Spleen (tissue), 11 donors: ENCODE measurements at regions not wholly inside any gene's neighbourhood (a gene's known extent, or its start where the extent isn't known, plus 50 kb on each side); places are given as distances from the start of the nearest gene placed in this dataset.
"Not testable (repeated sequence)": the region's sequence is repeated elsewhere in the genome, so short reads cannot be mapped to it uniquely, and the experiment has no call there.

Experiments
- DNase-seq: peaks from one replicate; pipeline ENCODE4 v3.0.0-alpha.2; 2020
- H3K27ac ChIP-seq, 8 donors: fragments of 200-600 bp; sonication (generic) in 7 of 8; 1 replicate in 4 of 8; 2 replicates in 4 of 8; pipeline versions ENCODE4 v1.5.0 to v1.8.0; 2016 to 2021; ENCODE audit warnings: inconsistent platforms in 4 of 8, mild to moderate bottlenecking in 4 of 8, moderate library complexity in 1 of 8
- H3K27me3 ChIP-seq, 7 donors: fragments of 200-600 bp; sonication (generic) in 6 of 7; replicated peaks in 1 of 7; 1 replicate in 4 of 7; 2 replicates in 3 of 7; pipeline versions ENCODE4 v1.5.0 to v1.8.0; 2016 to 2021; ENCODE audit warnings: inconsistent platforms in 3 of 7, mild to moderate bottlenecking in 1 of 7
- H3K36me3 ChIP-seq, 6 donors: fragments of 200-600 bp; sonication (generic) in 5 of 6; 1 replicate in 4 of 6; 2 replicates in 2 of 6; pipeline versions ENCODE4 v1.5.0 to v1.8.0; 2016 to 2021; ENCODE audit warnings: inconsistent platforms in 2 of 6
- H3K4me1 ChIP-seq, 6 donors: fragments of 200-600 bp; sonication (generic) in 5 of 6; 1 replicate in 3 of 6; 2 replicates in 3 of 6; pipeline versions ENCODE4 v1.5.0 to v1.8.0; 2016 to 2021; ENCODE audit warnings: inconsistent platforms in 3 of 6
- H3K4me3 ChIP-seq, 8 donors: fragments of 200-600 bp; sonication (generic) in 7 of 8; 1 replicate in 4 of 8; 2 replicates in 4 of 8; pipeline versions ENCODE4 v1.5.0 to v1.8.0; 2016 to 2021; ENCODE audit warnings: inconsistent platforms in 4 of 8, mild to moderate bottlenecking in 4 of 8, moderate library complexity in 2 of 8
- H3K9me3 ChIP-seq, 8 donors: fragments of 200-600 bp; sonication (generic) in 7 of 8; 1 replicate in 4 of 8; 2 replicates in 4 of 8; pipeline versions ENCODE4 v1.5.0 to v1.8.0; 2016 to 2021; ENCODE audit warnings: inconsistent platforms in 4 of 8
- CTCF ChIP-seq, 11 experiments: fragments of 200-600 bp in 7 of 11; fragments of 450-650 bp in 4 of 11; sonication (generic) in 4 of 11; IDR thresholded peaks in 8 of 11; conservative IDR thresholded peaks in 3 of 11; 1 replicate in 7 of 11; 2 replicates in 4 of 11; pipeline versions ENCODE4 v1.4.0 to v1.8.0; 2016 to 2021; ENCODE audit warnings: antibody characterized with exemption in 11 of 11, inconsistent platforms in 4 of 11, mild to moderate bottlenecking in 1 of 11
- POLR2A ChIP-seq, 3 donors: fragments of 450-650 bp; IDR thresholded peaks; one replicate each; pipeline ENCODE4 v1.5.1; 2017; ENCODE audit warnings: antibody characterized with exemption in 3 of 3, mild to moderate bottlenecking in 1 of 3
- POLR2AphosphoS5 ChIP-seq, 3 donors: sonication (generic); formaldehyde crosslinking; IDR thresholded peaks; one replicate each; pipeline ENCODE4 v1.5.1; 2017; ENCODE audit warnings: antibody characterized with exemption in 3 of 3
- WGBS, 5 donors: extraction: QIAGEN DNeasy Blood & Tissue Kit in 3 of 5; methylation state at CpG; one replicate each; pipeline versions ENCODE4 v1.1.5 to v1.1.7; 2013 to 2018; 5-methylcytosine and 5-hydroxymethylcytosine counted together
- intact Hi-C: fragments of 100-400 bp; cut with DNase I; formaldehyde crosslinking; loops from one replicate; pipeline ENCODE4 v1.15.0; 2023; ENCODE audit warnings: low total_unique reads
- donor health status: healthy with polysubstance abuse.
- donor health status: DM: no; HTN: no; CAD: no; lungs with moderate emphysema.
- donor health status: DM: no; HTN: no; CAD: no.
- donor health status: Bipolar disorder and iron deficiency.
- donor health status: healthy.
- donor health status: DM: no; HTN: no; CAD: no.
- donor health status: DM: yes; HTN: yes; CAD: no.

DNA sequence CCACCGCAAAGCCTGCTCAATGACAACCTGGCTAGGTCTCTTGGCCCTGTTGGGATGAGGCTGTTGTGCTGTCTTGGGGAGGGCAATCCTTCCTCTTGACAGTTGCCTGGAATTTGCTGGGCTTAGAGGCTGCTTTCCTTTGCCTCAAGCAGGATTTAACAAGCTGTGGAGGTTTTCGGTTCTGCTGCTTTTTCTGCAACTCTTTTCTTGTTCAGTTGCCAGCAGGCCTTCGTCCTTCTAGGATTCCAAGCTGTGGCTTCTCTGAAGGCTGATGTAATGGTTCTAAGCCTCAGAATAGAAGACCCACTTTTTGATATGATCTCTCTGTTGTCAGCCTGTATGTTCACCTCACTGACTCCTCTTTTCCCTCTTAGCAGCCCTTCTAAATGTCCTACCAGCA lies 149.5 kb upstream of the HS3ST4 start:
- no peak for TF ChIP-seq POLR2AphosphoS5 (IDR thresholded peaks at IDR 0.05)
- TF ChIP-seq POLR2A (IDR thresholded peaks at IDR 0.05), result no peak
- no peak for TF ChIP-seq CTCF (IDR thresholded peaks at IDR 0.05 in 8 of 11, conservative IDR thresholded peaks at IDR 0.05 in 3 of 11)
- peaks cover 0 to 13% (median 0%) of the 10 kb centered on the region in 6 donors for H3K4me1 ChIP-seq
- no peak overlapping the region for H3K4me3 ChIP-seq
- no peaks in the 10 kb centered on the region for H3K27me3 ChIP-seq
- intact Hi-C loops, result no loop called here
- no peaks in the 10 kb centered on the region for H3K36me3 ChIP-seq
- H3K27ac ChIP-seq, result no peak overlapping the region
- H3K9me3 ChIP-seq, result peaks cover 0 to 7% (median 0%) of the 10 kb centered on the region in 8 donors
- WGBS, 5 donors, result 70 to 82% (median 73%) methylated on average over 3 of the region's 3 CpGs
- DNase-seq, result no peak

DNA sequence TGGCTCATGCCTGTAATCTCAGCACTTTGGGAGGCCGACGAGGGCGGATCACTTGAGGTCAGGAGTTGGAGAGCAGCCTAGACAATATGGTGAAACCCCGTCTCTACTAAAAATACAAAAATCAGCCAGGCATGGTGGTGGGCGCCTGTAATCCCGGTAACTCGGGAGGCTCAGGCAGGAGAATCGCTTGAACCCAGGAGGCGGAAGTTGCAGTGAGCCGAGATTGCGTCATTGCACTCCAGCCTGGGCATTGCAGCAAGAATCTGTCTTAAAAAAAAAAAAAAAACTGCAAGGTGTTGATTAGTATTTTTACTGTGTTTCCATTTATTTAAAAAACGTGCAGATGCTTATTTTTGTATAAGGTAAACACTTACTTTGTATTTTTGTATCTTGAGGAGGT lies 152.0 kb upstream of the HS3ST4 start:
- H3K4me1 ChIP-seq, DNase-seq, H3K27me3 ChIP-seq, H3K36me3 ChIP-seq, H3K4me3 ChIP-seq, H3K27ac ChIP-seq: not testable (repeated sequence)
- intact Hi-C loops, result loop anchor here (10.0 kb wide), 1 partner anchor 45 kb away; no protein-coding TSS in a partner anchor
- WGBS, 5 donors, result 84 to 89% (median 87%) methylated on average over 12 of the region's 12 CpGs
- H3K9me3 ChIP-seq, result peaks cover 0 to 20% (median 7%) of the 10 kb centered on the region in 8 donors

DNA sequence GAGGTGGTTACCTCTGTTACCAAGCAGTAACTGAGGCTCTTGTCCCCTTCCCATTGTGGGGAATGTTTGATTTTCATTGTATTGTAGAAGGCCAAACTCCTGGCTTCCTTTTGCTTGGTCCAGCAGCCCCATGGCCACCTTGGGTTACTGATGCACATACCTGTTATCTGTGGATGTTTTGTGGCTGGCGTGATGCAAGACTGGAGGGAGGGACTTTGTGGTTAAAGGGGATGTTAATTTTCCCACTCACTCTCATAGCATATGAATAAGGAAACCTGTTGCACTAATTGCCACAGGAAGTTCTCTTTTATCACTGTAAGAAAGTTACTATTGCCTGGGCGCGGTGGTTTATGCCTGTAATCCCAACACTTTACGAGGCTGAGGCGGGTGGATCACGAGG lies 168.6 kb upstream of the HS3ST4 start:
- Histone ChIP-seq H3K36me3 (no peaks in the 10 kb centered on the region), H3K27ac (no peak overlapping the region), H3K4me1 (no peaks in the 10 kb centered on the region), H3K27me3 (peaks cover 0 to 6% (median 0%) of the 10 kb centered on the region in 7 donors), H3K9me3 (no peaks in the 10 kb centered on the region), H3K4me3 (no peak overlapping the region)
- WGBS, 5 donors, result 68 to 77% (median 70%) methylated on average over 6 of the region's 6 CpGs
- intact Hi-C loops, result no loop called here
- DNase-seq, result no peak
- TF ChIP-seq CTCF (IDR thresholded peaks at IDR 0.05 in 8 of 11, conservative IDR thresholded peaks at IDR 0.05 in 3 of 11) (no peak), POLR2AphosphoS5 (IDR thresholded peaks at IDR 0.05) (no peak), POLR2A (IDR thresholded peaks at IDR 0.05) (no peak)

DNA sequence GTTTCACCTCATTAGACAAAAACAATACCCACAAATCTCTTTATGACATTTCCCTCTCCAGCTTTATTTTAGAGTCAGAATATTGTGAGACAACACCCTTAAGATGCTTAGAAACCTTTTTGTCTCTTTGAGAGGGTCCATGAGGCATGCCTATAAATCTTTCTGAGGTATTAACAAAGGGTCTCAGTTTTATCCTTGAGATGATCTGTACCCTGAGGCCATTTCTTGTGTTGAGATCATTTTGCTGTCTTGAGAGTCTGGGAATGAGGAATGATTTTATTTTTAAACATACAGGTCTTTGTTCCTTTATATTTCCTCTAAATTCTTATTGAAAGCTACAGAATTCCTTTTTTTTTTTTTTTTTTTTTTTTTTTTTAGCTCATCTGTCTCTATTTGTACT lies 179.7 kb upstream of the HS3ST4 start:
- Histone ChIP-seq H3K9me3 (peaks cover 0 to 7% (median 0%) of the 10 kb centered on the region in 8 donors), H3K36me3 (no peaks in the 10 kb centered on the region), H3K4me3 (no peak overlapping the region), H3K4me1 (no peaks in the 10 kb centered on the region), H3K27me3 (peaks cover 0 to 15% (median 0%) of the 10 kb centered on the region in 7 donors), H3K27ac (no peak overlapping the region)
- intact Hi-C loops, result no loop called here
- TF ChIP-seq CTCF (IDR thresholded peaks at IDR 0.05 in 8 of 11, conservative IDR thresholded peaks at IDR 0.05 in 3 of 11) (no peak), POLR2A (IDR thresholded peaks at IDR 0.05) (no peak), POLR2AphosphoS5 (IDR thresholded peaks at IDR 0.05) (no peak)
- DNase-seq, result no peak

DNA sequence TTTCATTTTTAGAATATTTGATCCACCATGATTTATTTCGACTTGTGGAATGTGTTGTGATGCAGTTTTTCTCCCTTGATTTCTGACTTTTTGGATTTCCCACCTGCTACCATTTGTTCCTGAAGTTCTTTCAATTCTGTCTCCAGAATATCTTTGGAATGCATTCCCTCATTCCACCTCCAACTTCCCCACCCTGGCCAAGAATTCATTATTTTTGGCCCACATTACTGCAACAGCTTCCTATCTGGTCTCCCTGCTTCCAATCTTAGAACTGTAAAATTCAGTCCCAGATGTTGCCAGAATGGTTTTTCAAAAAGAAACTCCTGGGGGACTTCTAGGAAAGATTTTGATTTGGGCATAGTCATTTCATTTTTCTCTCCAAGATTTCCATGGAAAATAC lies 182.3 kb upstream of the HS3ST4 start:
- Histone ChIP-seq H3K4me1 (no peaks in the 10 kb centered on the region), H3K27ac (no peak overlapping the region), H3K9me3 (no peaks in the 10 kb centered on the region), H3K36me3 (no peaks in the 10 kb centered on the region), H3K4me3 (no peak overlapping the region), H3K27me3 (peaks cover 0 to 15% (median 0%) of the 10 kb centered on the region in 7 donors)
- intact Hi-C loops, result no loop called here
- 62 to 79% (median 67%) methylated on average over 1 of the region's 1 CpG for WGBS, 5 donors
- TF ChIP-seq POLR2AphosphoS5 (IDR thresholded peaks at IDR 0.05), result no peak
- no peak for TF ChIP-seq CTCF (IDR thresholded peaks at IDR 0.05 in 8 of 11, conservative IDR thresholded peaks at IDR 0.05 in 3 of 11)
- TF ChIP-seq POLR2A (IDR thresholded peaks at IDR 0.05), result no peak
- DNase-seq, result no peak
